ENCODE measurements at regions not wholly inside any gene's neighbourhood (a gene's known extent, or its start where the extent isn't known, plus 50 kb on each side); places are given as distances from the start of the nearest gene placed in this dataset.

DNA sequence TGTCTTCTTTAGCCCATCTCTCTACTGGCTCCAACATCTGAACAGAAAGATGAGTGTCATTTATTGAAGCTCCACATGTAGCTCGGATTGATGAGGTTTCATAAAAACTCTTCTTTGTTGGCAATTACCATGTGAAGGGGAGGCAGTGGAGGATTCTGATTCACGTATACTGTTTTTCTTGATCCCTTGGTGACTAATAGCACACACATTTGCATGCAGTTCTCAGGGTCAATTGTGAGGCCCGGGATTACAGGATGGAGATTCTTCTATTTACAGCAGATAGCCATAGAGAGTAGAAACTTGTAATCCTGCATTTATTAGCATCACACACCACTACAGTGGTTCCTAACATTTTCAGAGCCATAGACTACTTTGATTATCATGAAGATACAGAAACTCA, 133.2 kb upstream of the MARCHF11 start:
- H2BK120ac ChIP-seq (ENCODE audit: low read depth, low read length), result no peak overlapping the region
- no peak for DNase-seq (ENCODE audit: low spot score)
- no peak overlapping the region for H3K18ac ChIP-seq (ENCODE audit: low read length)
- no peak overlapping the region for H2AK5ac ChIP-seq (ENCODE audit: low read depth, low read length)
- H4K8ac ChIP-seq (ENCODE audit: low read depth, low read length), result no peak overlapping the region
- no peaks in the 10 kb centered on the region for H3K4me1 ChIP-seq (ENCODE audit: control insufficient read depth in 2 of 2, insufficient read depth in 1 of 2, low read depth in 1 of 2, low read length in 2 of 2)
- no peak overlapping the region for H2BK12ac ChIP-seq (ENCODE audit: low read length)
- H3K4ac ChIP-seq (ENCODE audit: low read length), result no peak overlapping the region
- no peaks in the 10 kb centered on the region for H3K36me3 ChIP-seq (replicated peaks in 1 of 2; ENCODE audit: control insufficient read depth in 2 of 2, insufficient read depth in 2 of 2, low read length in 2 of 2)
- no peak overlapping the region for H4K91ac ChIP-seq (ENCODE audit: low read depth, low read length, poor library complexity)
- no peak overlapping the region for H2BK15ac ChIP-seq (ENCODE audit: low read length)
- no peak overlapping the region for H3K9ac ChIP-seq (ENCODE audit: low read depth, low read length, poor library complexity)
- no peak overlapping the region for H3K27ac ChIP-seq (replicated peaks; ENCODE audit: low read length)
- H3K27me3 ChIP-seq (ENCODE audit: control insufficient read depth in 3 of 3, insufficient read depth in 3 of 3, low read depth in 1 of 3, low read length in 3 of 3), result no peaks in the 10 kb centered on the region
- no peaks in the 10 kb centered on the region for H3K79me1 ChIP-seq (ENCODE audit: low read depth, low read length)
- H3K4me2 ChIP-seq (ENCODE audit: insufficient read depth, low read length, poor library complexity, severe bottlenecking), result no peak overlapping the region
- H2AFZ ChIP-seq (ENCODE audit: low read length), result no peak overlapping the region
- H3K9me3 ChIP-seq (replicated peaks in 1 of 2; ENCODE audit: control insufficient read depth in 2 of 2, insufficient read depth in 1 of 2, low read depth in 1 of 2, low read length in 2 of 2), result peaks cover 0 to 1% of the 10 kb centered on the region in 2 donors
- WGBS, 2 donors (ENCODE audit: extremely low coverage in 2 of 2, insufficient read length in 2 of 2, insufficient replicate concordance in 1 of 2), result no CpG with 5 or more reads among the region's 3 CpGs
- H2BK5ac ChIP-seq (ENCODE audit: low read length), result no peak overlapping the region
- H3K23ac ChIP-seq (ENCODE audit: low read depth, low read length, poor library complexity), result no peak overlapping the region
- H3K14ac ChIP-seq (ENCODE audit: low read length), result no peak overlapping the region
- H3K4me3 ChIP-seq (ENCODE audit: low read length in 2 of 2), result no peak overlapping the region

- no peak overlapping the region for H4K91ac ChIP-seq (ENCODE audit: low read depth, low read length, poor library complexity)
- WGBS, 2 donors (ENCODE audit: extremely low coverage in 2 of 2, insufficient read length in 2 of 2, insufficient replicate concordance in 1 of 2), result no CpG with 5 or more reads among the region's 2 CpGs
- H2BK15ac ChIP-seq (ENCODE audit: low read length), result no peak overlapping the region
- no peak for DNase-seq (ENCODE audit: low spot score)
- H2AK5ac ChIP-seq (ENCODE audit: low read depth, low read length), result no peak overlapping the region
- no peak overlapping the region for H3K14ac ChIP-seq (ENCODE audit: low read length)
- no peaks in the 10 kb centered on the region for H3K36me3 ChIP-seq (replicated peaks in 1 of 2; ENCODE audit: control insufficient read depth in 2 of 2, insufficient read depth in 2 of 2, low read length in 2 of 2)
- no peak overlapping the region for H2BK120ac ChIP-seq (ENCODE audit: low read depth, low read length)
- H3K4me1 ChIP-seq (ENCODE audit: control insufficient read depth in 2 of 2, insufficient read depth in 1 of 2, low read depth in 1 of 2, low read length in 2 of 2), result no peaks in the 10 kb centered on the region
- no peaks in the 10 kb centered on the region for H3K79me1 ChIP-seq (ENCODE audit: low read depth, low read length)
- no peak overlapping the region for H4K8ac ChIP-seq (ENCODE audit: low read depth, low read length)
- H3K4me3 ChIP-seq (ENCODE audit: low read length in 2 of 2), result no peak overlapping the region
- no peak overlapping the region for H2BK5ac ChIP-seq (ENCODE audit: low read length)
- no peak overlapping the region for H2BK12ac ChIP-seq (ENCODE audit: low read length)
- H2AFZ ChIP-seq (ENCODE audit: low read length), result no peak overlapping the region
- no peak overlapping the region for H3K18ac ChIP-seq (ENCODE audit: low read length)
- no peaks in the 10 kb centered on the region for H3K27me3 ChIP-seq (ENCODE audit: control insufficient read depth in 3 of 3, insufficient read depth in 3 of 3, low read depth in 1 of 3, low read length in 3 of 3)
- no peak overlapping the region for H3K27ac ChIP-seq (replicated peaks; ENCODE audit: low read length)
- H3K4ac ChIP-seq (ENCODE audit: low read length), result no peak overlapping the region
- H3K9ac ChIP-seq (ENCODE audit: low read depth, low read length, poor library complexity), result no peak overlapping the region
- H3K23ac ChIP-seq (ENCODE audit: low read depth, low read length, poor library complexity), result no peak overlapping the region
- no peak overlapping the region for H3K4me2 ChIP-seq (ENCODE audit: insufficient read depth, low read length, poor library complexity, severe bottlenecking)
- peaks cover 0 to 1% of the 10 kb centered on the region in 2 donors for H3K9me3 ChIP-seq (replicated peaks in 1 of 2; ENCODE audit: control insufficient read depth in 2 of 2, insufficient read depth in 1 of 2, low read depth in 1 of 2, low read length in 2 of 2)
Measured at GRCh38 chr5:16311666-16312065, 132.1 kb upstream of the MARCHF11 start.

DNA sequence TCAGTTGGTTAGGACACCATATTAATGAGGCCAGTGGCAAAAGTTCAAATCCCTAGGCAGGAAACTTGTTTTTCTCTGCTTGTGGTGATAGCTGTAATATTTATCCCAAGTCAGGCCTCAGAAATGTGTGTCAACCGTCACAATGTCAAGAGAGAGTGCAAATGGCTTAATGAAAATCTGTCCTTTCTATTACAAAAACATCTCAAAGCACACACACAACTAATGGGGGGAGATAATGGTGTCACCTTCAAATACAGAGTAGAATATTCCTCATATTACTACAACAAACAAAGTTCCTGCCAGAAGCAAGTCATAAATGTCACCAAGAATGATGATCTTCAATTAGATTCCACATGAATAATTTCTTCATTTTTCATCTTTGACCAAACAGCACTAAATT, 127.2 kb upstream of the MARCHF11 start:
- Histone ChIP-seq H2AFZ (ENCODE audit: low read length) (no peak overlapping the region), H2BK120ac (ENCODE audit: low read depth, low read length) (no peak overlapping the region), H4K91ac (ENCODE audit: low read depth, low read length, poor library complexity) (no peak overlapping the region), H3K18ac (ENCODE audit: low read length) (no peak overlapping the region), H3K14ac (ENCODE audit: low read length) (no peak overlapping the region), H2AK5ac (ENCODE audit: low read depth, low read length) (no peak overlapping the region), H3K4me2 (ENCODE audit: insufficient read depth, low read length, poor library complexity, severe bottlenecking) (no peak overlapping the region), H3K27me3 (ENCODE audit: control insufficient read depth in 3 of 3, insufficient read depth in 3 of 3, low read depth in 1 of 3, low read length in 3 of 3) (no peaks in the 10 kb centered on the region), H3K36me3 (replicated peaks in 1 of 2; ENCODE audit: control insufficient read depth in 2 of 2, insufficient read depth in 2 of 2, low read length in 2 of 2) (no peaks in the 10 kb centered on the region), H3K9ac (ENCODE audit: low read depth, low read length, poor library complexity) (no peak overlapping the region), H3K9me3 (replicated peaks in 1 of 2; ENCODE audit: control insufficient read depth in 2 of 2, insufficient read depth in 1 of 2, low read depth in 1 of 2, low read length in 2 of 2) (no peaks in the 10 kb centered on the region), H3K4me3 (ENCODE audit: low read length in 2 of 2) (no peak overlapping the region), H3K4ac (ENCODE audit: low read length) (no peak overlapping the region), H2BK12ac (ENCODE audit: low read length) (no peak overlapping the region), H2BK5ac (ENCODE audit: low read length) (no peak overlapping the region), H2BK15ac (ENCODE audit: low read length) (no peak overlapping the region), H3K4me1 (ENCODE audit: control insufficient read depth in 2 of 2, insufficient read depth in 1 of 2, low read depth in 1 of 2, low read length in 2 of 2) (no peaks in the 10 kb centered on the region), H3K23ac (ENCODE audit: low read depth, low read length, poor library complexity) (no peak overlapping the region), H4K8ac (ENCODE audit: low read depth, low read length) (no peak overlapping the region), H3K27ac (replicated peaks; ENCODE audit: low read length) (no peak overlapping the region), H3K79me1 (ENCODE audit: low read depth, low read length) (no peaks in the 10 kb centered on the region)
- no peak for DNase-seq (ENCODE audit: low spot score)
- no CpG with 5 or more reads among the region's 1 CpG for WGBS, 2 donors (ENCODE audit: extremely low coverage in 2 of 2, insufficient read length in 2 of 2, insufficient replicate concordance in 1 of 2)

DNA sequence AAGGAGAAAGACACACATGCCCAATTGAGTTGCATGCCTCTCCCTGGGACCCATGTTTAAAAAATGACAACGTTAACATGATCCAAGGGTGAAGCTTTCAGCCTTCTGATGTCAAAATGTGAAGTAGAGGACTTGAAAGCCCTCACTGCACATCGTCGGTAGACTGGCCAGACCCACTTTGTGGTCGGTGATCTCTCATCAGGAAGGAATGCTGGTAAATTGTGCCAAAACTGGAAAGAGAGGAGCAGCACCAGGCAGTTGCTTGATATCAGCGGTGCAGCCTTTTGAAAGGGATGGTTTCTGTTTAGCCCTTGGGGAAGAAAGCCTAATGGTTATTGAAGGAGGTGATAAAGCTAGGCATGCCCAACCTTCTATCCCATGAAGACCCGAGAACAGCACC, 125.3 kb upstream of the MARCHF11 start:
- no peak overlapping the region for H4K91ac ChIP-seq (ENCODE audit: low read depth, low read length, poor library complexity)
- DNase-seq (ENCODE audit: low spot score), result no peak
- H3K9ac ChIP-seq (ENCODE audit: low read depth, low read length, poor library complexity), result no peak overlapping the region
- H3K4ac ChIP-seq (ENCODE audit: low read length), result no peak overlapping the region
- H3K4me1 ChIP-seq (ENCODE audit: control insufficient read depth in 2 of 2, insufficient read depth in 1 of 2, low read depth in 1 of 2, low read length in 2 of 2), result no peaks in the 10 kb centered on the region
- no peak overlapping the region for H3K18ac ChIP-seq (ENCODE audit: low read length)
- H3K27ac ChIP-seq (replicated peaks; ENCODE audit: low read length), result no peak overlapping the region
- no peak overlapping the region for H3K4me3 ChIP-seq (ENCODE audit: low read length in 2 of 2)
- no peaks in the 10 kb centered on the region for H3K79me1 ChIP-seq (ENCODE audit: low read depth, low read length)
- H3K4me2 ChIP-seq (ENCODE audit: insufficient read depth, low read length, poor library complexity, severe bottlenecking), result no peak overlapping the region
- no peak overlapping the region for H3K14ac ChIP-seq (ENCODE audit: low read length)
- H3K36me3 ChIP-seq (replicated peaks in 1 of 2; ENCODE audit: control insufficient read depth in 2 of 2, insufficient read depth in 2 of 2, low read length in 2 of 2), result no peaks in the 10 kb centered on the region
- no peak overlapping the region for H2BK5ac ChIP-seq (ENCODE audit: low read length)
- H3K23ac ChIP-seq (ENCODE audit: low read depth, low read length, poor library complexity), result no peak overlapping the region
- no peak overlapping the region for H2BK12ac ChIP-seq (ENCODE audit: low read length)
- H3K9me3 ChIP-seq (replicated peaks in 1 of 2; ENCODE audit: control insufficient read depth in 2 of 2, insufficient read depth in 1 of 2, low read depth in 1 of 2, low read length in 2 of 2), result no peaks in the 10 kb centered on the region
- H2AFZ ChIP-seq (ENCODE audit: low read length), result no peak overlapping the region
- no peak overlapping the region for H2AK5ac ChIP-seq (ENCODE audit: low read depth, low read length)
- no peaks in the 10 kb centered on the region for H3K27me3 ChIP-seq (ENCODE audit: control insufficient read depth in 3 of 3, insufficient read depth in 3 of 3, low read depth in 1 of 3, low read length in 3 of 3)
- no peak overlapping the region for H4K8ac ChIP-seq (ENCODE audit: low read depth, low read length)
- H2BK15ac ChIP-seq (ENCODE audit: low read length), result no peak overlapping the region
- H2BK120ac ChIP-seq (ENCODE audit: low read depth, low read length), result no peak overlapping the region
- WGBS, 2 donors (ENCODE audit: extremely low coverage in 2 of 2, insufficient read length in 2 of 2, insufficient replicate concordance in 1 of 2), result no CpG with 5 or more reads among the region's 6 CpGs
